Karpas-422 (cell line): ENCODE measurements at regions not wholly inside any gene's neighbourhood (a gene's known extent, or its start where the extent isn't known, plus 50 kb on each side); places are given as distances from the start of the nearest gene placed in this dataset.

ENCODE experiments used
- DNase-seq: peaks from one replicate; pipeline ENCODE4 v3.0.0-alpha.2; 2015
- H2AFZ ChIP-seq: fragments of 200-600 bp; sonication (generic); 2 replicates; pipeline ENCODE4 v1.6.1; 2014; ENCODE audit warnings: antibody characterized with exemption, low read length, mixed read lengths
- H3K27ac ChIP-seq: fragments of 200-600 bp; sonication (generic); 2 replicates; pipeline ENCODE4 v1.5.1; 2014; ENCODE audit warnings: mild to moderate bottlenecking, low read length, moderate library complexity
- H3K27me3 ChIP-seq: fragments of 200-600 bp; sonication (generic); 2 replicates; pipeline ENCODE4 v1.6.1; 2014; ENCODE audit warnings: low read length, mixed read lengths
- H3K36me3 ChIP-seq: fragments of 200-600 bp; sonication (generic); 2 replicates; pipeline ENCODE4 v1.6.1; 2014; ENCODE audit warnings: low read length, mixed read lengths; ENCODE audit not compliant: insufficient read depth
- H3K4me1 ChIP-seq: fragments of 200-600 bp; sonication (generic); 2 replicates; pipeline ENCODE4 v1.6.1; 2014; ENCODE audit warnings: mild to moderate bottlenecking, low read length, mixed read lengths
- H3K4me2 ChIP-seq: fragments of 200-600 bp; sonication (generic); 2 replicates; pipeline ENCODE4 v1.6.1; 2014; ENCODE audit warnings: low read length, low read depth, mild to moderate bottlenecking; ENCODE audit not compliant: poor library complexity, severe bottlenecking
- H3K4me3 ChIP-seq: fragments of 200-600 bp; sonication (generic); 2 replicates; pipeline ENCODE4 v1.5.1; 2014; ENCODE audit warnings: mild to moderate bottlenecking, antibody characterized with exemption, low read length, mixed read lengths
- H3K79me2 ChIP-seq: fragments of 200-600 bp; sonication (generic); 2 replicates; pipeline ENCODE4 v1.6.1; 2014; ENCODE audit warnings: mild to moderate bottlenecking, low read length, mixed read lengths
- H3K9ac ChIP-seq: fragments of 200-600 bp; sonication (generic); 2 replicates; pipeline ENCODE4 v1.6.0; 2014; ENCODE audit warnings: low read length
- H3K9me2 ChIP-seq: fragments of 200-600 bp; sonication (generic), shearing (Covaris generic); replicated peaks from 2 replicates; pipeline ENCODE4 v1.6.0; 2014; ENCODE audit warnings: mild to moderate bottlenecking, low read length, moderate library complexity; ENCODE audit not compliant: insufficient read depth
- H3K9me3 ChIP-seq: fragments of 300-700, 200-600 bp; sonication (generic); 2 replicates; pipeline ENCODE4 v1.6.1; 2014; ENCODE audit warnings: low read length, mixed read lengths
- H4K20me1 ChIP-seq: fragments of 200-600 bp; sonication (generic); 2 replicates; pipeline ENCODE4 v1.6.1; 2014; ENCODE audit warnings: mild to moderate bottlenecking, antibody characterized with exemption, low read length, low read depth; ENCODE audit not compliant: insufficient read depth

DNA sequence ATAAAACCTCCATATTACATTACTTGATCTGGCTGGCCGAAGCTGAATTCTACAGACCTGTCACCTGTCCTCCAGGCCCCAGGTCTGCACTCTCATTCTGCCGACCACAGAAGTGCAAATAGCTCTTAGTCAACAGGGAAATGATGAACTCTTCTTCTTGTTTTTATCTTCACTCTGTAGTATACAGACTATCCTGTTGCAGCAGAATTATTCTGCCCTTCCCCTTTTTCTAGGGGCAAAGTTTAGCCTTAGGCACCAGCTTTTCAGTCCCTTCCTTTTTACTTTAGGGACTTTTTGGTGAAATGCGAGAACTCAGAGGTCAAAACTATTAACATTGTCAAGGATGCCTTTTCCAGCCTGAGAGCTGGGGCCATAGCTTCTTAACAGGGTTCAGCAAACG, 229.6 kb upstream of the EGLN3 start:
- H2AFZ ChIP-seq, result no peak overlapping the region
- no peak overlapping the region for H3K4me3 ChIP-seq
- H3K27me3 ChIP-seq, result no peaks in the 10 kb centered on the region
- H3K9ac ChIP-seq, result no peak overlapping the region
- no peaks in the 10 kb centered on the region for H3K9me3 ChIP-seq
- H3K4me2 ChIP-seq, result no peak overlapping the region
- no peaks in the 10 kb centered on the region for H3K9me2 ChIP-seq
- H3K79me2 ChIP-seq, result no peaks in the 10 kb centered on the region
- DNase-seq, result no peak
- H3K4me1 ChIP-seq, result peaks cover 6% of the 10 kb centered on the region
- H3K27ac ChIP-seq, result no peak overlapping the region
- no peaks in the 10 kb centered on the region for H4K20me1 ChIP-seq
- no peaks in the 10 kb centered on the region for H3K36me3 ChIP-seq

DNA sequence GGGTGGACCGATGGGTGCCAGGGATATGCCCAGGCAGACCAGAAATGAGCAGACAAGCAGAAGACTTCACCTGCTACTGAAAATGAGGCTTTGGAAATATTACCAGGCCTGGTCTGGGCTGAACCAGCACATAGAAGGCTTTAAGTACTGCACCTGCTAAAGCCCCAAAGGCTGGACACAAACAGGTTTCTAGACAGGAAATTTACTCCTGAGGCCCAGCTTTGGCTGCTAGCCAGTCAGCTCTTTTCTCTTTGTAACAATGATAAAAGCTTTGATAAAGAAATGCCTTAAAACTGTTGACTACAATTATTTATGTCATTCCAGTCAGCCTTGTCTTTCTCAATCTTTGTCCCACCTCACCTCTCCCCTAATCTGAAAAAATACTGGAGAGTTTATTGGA, 228.9 kb upstream of the EGLN3 start:
- H3K9me3 ChIP-seq, result no peaks in the 10 kb centered on the region

DNA sequence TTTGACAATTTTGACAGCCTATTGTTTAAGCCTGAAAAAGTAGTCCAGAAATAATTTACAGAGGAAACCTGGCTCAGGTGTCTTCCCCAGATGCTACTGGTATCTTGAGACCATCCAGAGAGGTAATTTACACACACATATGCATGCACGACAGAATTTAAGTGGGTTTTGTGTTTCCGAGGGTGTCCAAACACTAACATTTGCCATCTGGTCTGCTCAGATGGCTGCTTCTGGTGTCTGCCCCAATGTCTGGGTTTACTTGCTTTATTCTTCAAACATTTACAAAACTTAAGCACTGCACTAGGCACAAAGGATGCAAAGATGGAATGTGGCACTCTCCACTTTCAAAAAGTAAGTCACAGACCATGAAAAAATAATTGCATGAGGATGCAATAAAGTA, 226.6 kb upstream of the EGLN3 start:
- Histone ChIP-seq H3K27me3 (no peaks in the 10 kb centered on the region), H2AFZ (no peak overlapping the region), H3K4me1 (peaks cover 6% of the 10 kb centered on the region), H3K79me2 (no peaks in the 10 kb centered on the region), H4K20me1 (no peaks in the 10 kb centered on the region), H3K27ac (no peak overlapping the region), H3K9me2 (no peaks in the 10 kb centered on the region), H3K9ac (no peak overlapping the region), H3K9me3 (no peaks in the 10 kb centered on the region), H3K4me2 (no peak overlapping the region), H3K36me3 (no peaks in the 10 kb centered on the region), H3K4me3 (no peak overlapping the region)
- no peak for DNase-seq

More for the DNA sequence above, 228.9 kb upstream of the EGLN3 start:
- peaks cover 6% of the 10 kb centered on the region for H3K4me1 ChIP-seq
- H3K27me3 ChIP-seq, result no peaks in the 10 kb centered on the region
- no peak overlapping the region for H2AFZ ChIP-seq
- H3K27ac ChIP-seq, result no peak overlapping the region
- no peaks in the 10 kb centered on the region for H3K9me2 ChIP-seq
- H3K4me3 ChIP-seq, result no peak overlapping the region
- no peaks in the 10 kb centered on the region for H4K20me1 ChIP-seq
- no peak overlapping the region for H3K4me2 ChIP-seq
- no peak overlapping the region for H3K9ac ChIP-seq
- H3K79me2 ChIP-seq, result no peaks in the 10 kb centered on the region
- no peaks in the 10 kb centered on the region for H3K36me3 ChIP-seq
- DNase-seq, result no peak

DNA sequence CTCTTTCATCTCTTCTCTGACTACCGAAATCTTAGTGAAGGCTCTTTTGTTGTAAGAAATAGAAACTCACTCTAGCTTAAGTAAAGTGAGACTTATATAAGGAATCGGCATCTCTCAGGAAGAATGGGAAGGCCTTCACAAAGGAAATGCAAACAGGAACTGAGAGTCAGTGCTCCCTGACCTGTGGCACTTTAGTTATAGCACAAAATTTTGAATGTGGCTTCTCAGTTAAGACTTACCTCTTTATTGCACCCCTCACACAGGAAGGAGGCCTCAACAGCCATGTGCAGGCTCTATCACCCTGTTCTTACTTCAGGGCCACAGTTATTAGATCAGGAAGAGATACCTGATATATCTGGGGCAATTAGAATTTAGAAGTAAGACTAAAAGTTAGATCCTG, 224.7 kb upstream of the EGLN3 start:
- Histone ChIP-seq H3K27me3 (no peaks in the 10 kb centered on the region), H3K27ac (no peak overlapping the region), H3K4me2 (no peak overlapping the region), H3K9me3 (no peaks in the 10 kb centered on the region), H3K4me3 (no peak overlapping the region), H3K9me2 (no peaks in the 10 kb centered on the region), H3K79me2 (no peaks in the 10 kb centered on the region), H2AFZ (no peak overlapping the region), H3K4me1 (peaks cover 6% of the 10 kb centered on the region), H3K36me3 (no peaks in the 10 kb centered on the region), H4K20me1 (no peaks in the 10 kb centered on the region), H3K9ac (no peak overlapping the region)
- peak; percentile 53 for DNase-seq

DNA sequence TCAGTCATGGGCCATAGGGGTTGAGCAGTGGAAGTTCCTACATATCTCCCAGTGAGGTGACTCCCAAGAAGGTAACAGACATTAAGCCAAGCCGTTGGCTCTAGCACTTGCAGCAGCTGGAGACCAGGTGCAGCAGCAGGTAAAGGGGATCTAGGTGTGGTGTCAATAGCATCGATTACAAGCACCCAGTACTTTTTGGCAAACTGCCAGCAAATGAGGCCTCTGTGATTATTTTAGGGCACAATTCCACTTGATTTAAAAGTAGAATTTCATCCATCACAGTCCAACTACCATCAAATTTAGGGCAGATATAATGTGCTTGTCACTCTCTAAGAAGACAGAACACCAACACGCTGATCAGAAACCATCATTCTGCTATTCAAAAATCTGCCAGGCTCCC, 224.1 kb upstream of the EGLN3 start:
- Histone ChIP-seq H3K4me2 (no peak overlapping the region), H4K20me1 (no peaks in the 10 kb centered on the region), H3K9me3 (no peaks in the 10 kb centered on the region), H3K79me2 (no peaks in the 10 kb centered on the region), H2AFZ (no peak overlapping the region), H3K36me3 (no peaks in the 10 kb centered on the region), H3K27ac (no peak overlapping the region), H3K9me2 (no peaks in the 10 kb centered on the region), H3K4me3 (no peak overlapping the region), H3K9ac (no peak overlapping the region), H3K4me1 (peaks cover 6% of the 10 kb centered on the region), H3K27me3 (no peaks in the 10 kb centered on the region)
- DNase-seq, result no peak

DNA sequence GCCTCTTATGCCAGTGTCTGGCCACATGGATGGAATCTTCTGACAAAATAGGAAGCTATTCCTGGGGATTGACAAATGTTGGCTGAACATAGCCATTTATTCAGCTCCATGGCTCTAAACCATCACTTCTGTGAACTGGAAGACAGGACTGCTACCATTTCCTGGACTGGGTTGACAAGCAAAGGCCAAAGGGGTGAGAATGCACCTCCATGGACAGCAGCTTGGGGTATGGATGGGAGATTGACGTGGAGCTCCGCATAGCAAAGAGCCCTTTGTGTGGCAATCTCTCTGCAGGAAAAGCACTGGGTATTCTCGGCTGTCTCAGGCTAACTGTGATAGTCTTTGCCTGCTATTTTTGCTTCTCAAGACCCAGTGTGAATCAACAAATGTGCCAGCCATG, 223.0 kb upstream of the EGLN3 start:
- DNase-seq, result no peak
- Histone ChIP-seq H4K20me1 (no peaks in the 10 kb centered on the region), H2AFZ (no peak overlapping the region), H3K9me3 (no peaks in the 10 kb centered on the region), H3K4me1 (peaks cover 6% of the 10 kb centered on the region), H3K9ac (no peak overlapping the region), H3K79me2 (no peaks in the 10 kb centered on the region), H3K36me3 (no peaks in the 10 kb centered on the region), H3K4me3 (no peak overlapping the region), H3K4me2 (no peak overlapping the region), H3K27me3 (no peaks in the 10 kb centered on the region), H3K9me2 (no peaks in the 10 kb centered on the region), H3K27ac (no peak overlapping the region)

DNA sequence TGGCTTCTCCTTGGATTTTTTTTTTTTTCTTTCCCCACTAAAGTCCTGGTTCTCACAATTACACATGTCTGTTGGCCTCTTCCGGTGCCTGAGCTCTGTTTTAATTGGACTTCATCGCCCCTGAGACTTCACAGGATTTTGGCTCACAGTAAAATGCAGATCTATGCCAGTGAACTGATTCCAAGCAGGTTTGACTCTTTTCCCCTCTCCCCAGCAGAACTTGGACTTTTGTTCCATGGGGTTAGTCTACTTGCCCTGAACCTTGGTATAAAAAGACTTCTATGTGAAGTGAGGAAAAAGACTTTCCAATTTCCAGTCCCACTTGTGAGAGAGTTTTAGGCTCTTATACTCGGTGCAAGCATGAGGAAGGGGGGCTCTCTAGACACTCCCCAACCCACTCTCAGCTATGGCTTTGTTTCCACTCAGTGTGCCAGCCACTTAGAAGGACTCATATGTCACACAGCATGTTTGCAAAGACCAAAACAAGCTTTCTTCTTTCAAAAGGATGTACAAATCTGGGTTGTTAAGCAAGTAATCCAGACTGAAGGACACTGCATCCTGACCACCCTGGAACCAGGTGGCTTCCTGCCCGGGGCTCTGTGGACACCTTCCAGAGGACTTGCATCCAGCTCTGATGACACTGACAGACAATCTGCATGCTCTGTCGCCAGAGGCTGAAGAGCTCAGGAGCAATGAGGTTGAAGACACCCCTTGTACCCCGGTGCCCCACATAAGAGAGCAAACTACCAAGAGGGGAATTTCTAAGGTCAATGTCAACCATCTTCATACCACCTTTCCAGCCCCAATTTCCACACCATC, 221.9 kb upstream of the EGLN3 start:
- Histone ChIP-seq H3K9me2 (no peaks in the 10 kb centered on the region), H3K4me2 (no peak overlapping the region), H4K20me1 (no peaks in the 10 kb centered on the region), H2AFZ (no peak overlapping the region), H3K4me3 (no peak overlapping the region), H3K27ac (no peak overlapping the region), H3K9ac (no peak overlapping the region), H3K36me3 (no peaks in the 10 kb centered on the region), H3K79me2 (no peaks in the 10 kb centered on the region), H3K4me1 (peaks cover 6% of the 10 kb centered on the region), H3K27me3 (no peaks in the 10 kb centered on the region), H3K9me3 (no peaks in the 10 kb centered on the region)
- DNase-seq, result no peak

DNA sequence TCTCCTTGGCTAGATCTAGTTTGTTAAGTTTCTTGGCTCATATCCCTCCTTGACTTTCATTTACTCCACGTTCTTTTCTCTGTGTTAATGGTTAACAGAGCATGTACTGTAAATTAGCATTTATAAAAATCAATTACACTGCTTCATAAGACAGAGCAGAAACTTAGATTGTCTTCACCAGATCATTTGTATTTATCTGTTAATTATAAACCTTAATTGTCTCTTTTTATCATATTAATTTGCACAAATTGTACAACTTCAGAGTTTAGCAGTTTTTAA, 221.2 kb upstream of the EGLN3 start:
- Histone ChIP-seq H3K9ac (no peak overlapping the region), H3K4me2 (no peak overlapping the region)

More for the DNA sequence above, 221.2 kb upstream of the EGLN3 start:
- no peak for DNase-seq
- Histone ChIP-seq H2AFZ (no peak overlapping the region), H3K4me1 (peaks cover 6% of the 10 kb centered on the region), H3K4me3 (no peak overlapping the region), H3K36me3 (no peaks in the 10 kb centered on the region), H3K27ac (no peak overlapping the region), H3K9me2 (no peaks in the 10 kb centered on the region), H4K20me1 (no peaks in the 10 kb centered on the region), H3K79me2 (no peaks in the 10 kb centered on the region), H3K27me3 (no peaks in the 10 kb centered on the region), H3K9me3 (no peaks in the 10 kb centered on the region)
